Kidney (tissue), 13 donors: ENCODE measurements at regions not wholly inside any gene's neighbourhood (a gene's known extent, or its start where the extent isn't known, plus 50 kb on each side); places are given as distances from the start of the nearest gene placed in this dataset.

ENCODE experiments used
- DNase-seq, 5 donors: peaks; one replicate each; pipeline ENCODE4 v3.0.0-alpha.2; 2013 to 2020
- FAIRE-seq: peaks from 2 replicates; lab custom pipeline; 2012; peaks lifted over from hg19 to GRCh38; lab: Jason Lieb, UNC
- H3K27ac ChIP-seq, 2 donors: one replicate each; pipeline ENCODE4 v1.7.0; 2013; ENCODE audit warnings: low read depth in 2 of 2, low read length in 2 of 2, inconsistent platforms in 1 of 2
- H3K27me3 ChIP-seq: one replicate; pipeline ENCODE4 v1.7.1; 2013; ENCODE audit warnings: low read length, inconsistent platforms; ENCODE audit not compliant: control insufficient read depth, insufficient read depth
- H3K36me3 ChIP-seq, 3 donors: one replicate each; pipeline versions ENCODE4 v1.7.0 to v1.7.1; 2013; ENCODE audit warnings: low read length in 3 of 3, control low read depth in 1 of 3, inconsistent platforms in 1 of 3; ENCODE audit not compliant: insufficient read depth in 3 of 3, control insufficient read depth in 2 of 3
- H3K4me1 ChIP-seq, 3 donors: one replicate each; pipeline versions ENCODE4 v1.7.0 to v1.7.1; 2013; ENCODE audit warnings: low read length in 3 of 3, inconsistent platforms in 1 of 3, low read depth in 1 of 3; ENCODE audit not compliant: control insufficient read depth in 2 of 3, insufficient read depth in 2 of 3
- H3K4me3 ChIP-seq, 3 donors: one replicate each; pipeline versions ENCODE4 v1.7.0 to v1.8.1; 2013; ENCODE audit warnings: low read length in 3 of 3, control low read depth in 1 of 3, inconsistent platforms in 1 of 3
- H3K9ac ChIP-seq, 3 donors: one replicate each; pipeline versions ENCODE4 v1.7.0 to v1.7.1; 2013; ENCODE audit warnings: low read length in 3 of 3, control low read depth in 1 of 3, inconsistent platforms in 1 of 3
- H3K9me3 ChIP-seq, 3 donors: one replicate each; pipeline versions ENCODE4 v1.7.0 to v1.7.1; 2013; ENCODE audit warnings: low read length in 3 of 3, control low read depth in 1 of 3, inconsistent platforms in 1 of 3; ENCODE audit not compliant: control insufficient read depth in 2 of 3, insufficient read depth in 1 of 3
- intact Hi-C: fragments of 100-400 bp; cut with DNase I; formaldehyde crosslinking; loops from one replicate; pipeline ENCODE4 v1.11.1; 2022
- TF ChIP-seq, protein P1 (sequence below): IDR thresholded peaks from 3 replicates; pipeline ENCODE4 v1.5.1; 2012; ENCODE audit warnings: mild to moderate bottlenecking, moderate library complexity, borderline replicate concordance; ENCODE audit not compliant: insufficient read depth; ENCODE audit errors: extremely low read depth
- donor health status: control.
- donor health status: control.
- donor health status: control.
- donor health status: control.
- donor health status: control.
- donor health status: DM: yes; HTN: yes; CAD: no.
- donor health status: Normal renal cell carcinoma (clear cell type).

- TF ChIP-seq, protein P1, sequence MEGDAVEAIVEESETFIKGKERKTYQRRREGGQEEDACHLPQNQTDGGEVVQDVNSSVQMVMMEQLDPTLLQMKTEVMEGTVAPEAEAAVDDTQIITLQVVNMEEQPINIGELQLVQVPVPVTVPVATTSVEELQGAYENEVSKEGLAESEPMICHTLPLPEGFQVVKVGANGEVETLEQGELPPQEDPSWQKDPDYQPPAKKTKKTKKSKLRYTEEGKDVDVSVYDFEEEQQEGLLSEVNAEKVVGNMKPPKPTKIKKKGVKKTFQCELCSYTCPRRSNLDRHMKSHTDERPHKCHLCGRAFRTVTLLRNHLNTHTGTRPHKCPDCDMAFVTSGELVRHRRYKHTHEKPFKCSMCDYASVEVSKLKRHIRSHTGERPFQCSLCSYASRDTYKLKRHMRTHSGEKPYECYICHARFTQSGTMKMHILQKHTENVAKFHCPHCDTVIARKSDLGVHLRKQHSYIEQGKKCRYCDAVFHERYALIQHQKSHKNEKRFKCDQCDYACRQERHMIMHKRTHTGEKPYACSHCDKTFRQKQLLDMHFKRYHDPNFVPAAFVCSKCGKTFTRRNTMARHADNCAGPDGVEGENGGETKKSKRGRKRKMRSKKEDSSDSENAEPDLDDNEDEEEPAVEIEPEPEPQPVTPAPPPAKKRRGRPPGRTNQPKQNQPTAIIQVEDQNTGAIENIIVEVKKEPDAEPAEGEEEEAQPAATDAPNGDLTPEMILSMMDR, result no peak
- no peaks in the 10 kb centered on the region for H3K36me3 ChIP-seq
- H3K4me1 ChIP-seq, result no peaks in the 10 kb centered on the region
- FAIRE-seq, result no peak
- no peak overlapping the region for H3K27ac ChIP-seq
- peaks cover 11% of the 10 kb centered on the region for H3K27me3 ChIP-seq
- peaks cover 0 to 11% (median 0%) of the 10 kb centered on the region in 3 donors for H3K9me3 ChIP-seq
- no peak for DNase-seq
- H3K9ac ChIP-seq, result no peak overlapping the region
- intact Hi-C loops, result no loop called here
- H3K4me3 ChIP-seq, result no peak overlapping the region
Observed at GRCh38 chr5:2193142-2193541, 310.4 kb upstream of the IRX4 start.

GRCh38 chr5:2192496-2192895, 309.8 kb upstream of the IRX4 start:
- FAIRE-seq, result no peak
- H3K4me3 ChIP-seq, result no peak overlapping the region
- intact Hi-C loops, result no loop called here
- no peak overlapping the region for H3K27ac ChIP-seq
- peak in 1 of 5 donors; percentile 54 for DNase-seq
- H3K4me1 ChIP-seq, result no peaks in the 10 kb centered on the region
- H3K27me3 ChIP-seq, result peaks cover 10% of the 10 kb centered on the region
- TF ChIP-seq, protein P1, result no peak
- no peaks in the 10 kb centered on the region for H3K36me3 ChIP-seq
- no peak overlapping the region for H3K9ac ChIP-seq
- H3K9me3 ChIP-seq, result peaks cover 0 to 11% (median 0%) of the 10 kb centered on the region in 3 donors

DNA sequence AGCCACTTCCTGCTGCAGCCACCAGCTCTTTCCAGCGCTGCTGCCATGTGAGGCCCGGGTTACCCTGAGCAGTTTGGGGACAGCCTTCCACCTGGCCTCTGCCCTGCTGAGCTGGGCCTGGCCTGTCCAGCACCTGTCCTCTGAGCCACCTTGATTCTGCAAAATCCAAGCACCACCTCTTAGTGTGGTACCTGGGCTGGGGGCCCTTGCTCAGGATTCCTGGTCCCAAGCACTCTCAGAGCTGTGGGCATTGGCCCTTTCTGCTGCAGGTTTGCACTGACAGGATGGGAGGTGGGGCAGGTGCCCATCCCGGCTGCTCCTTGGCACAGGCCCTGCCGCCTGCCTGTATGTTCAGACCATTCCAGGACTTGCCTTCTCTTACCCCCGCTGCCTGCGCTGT, 309.2 kb upstream of the IRX4 start:
- TF ChIP-seq, protein P1, result no peak
- no peak for FAIRE-seq

DNA sequence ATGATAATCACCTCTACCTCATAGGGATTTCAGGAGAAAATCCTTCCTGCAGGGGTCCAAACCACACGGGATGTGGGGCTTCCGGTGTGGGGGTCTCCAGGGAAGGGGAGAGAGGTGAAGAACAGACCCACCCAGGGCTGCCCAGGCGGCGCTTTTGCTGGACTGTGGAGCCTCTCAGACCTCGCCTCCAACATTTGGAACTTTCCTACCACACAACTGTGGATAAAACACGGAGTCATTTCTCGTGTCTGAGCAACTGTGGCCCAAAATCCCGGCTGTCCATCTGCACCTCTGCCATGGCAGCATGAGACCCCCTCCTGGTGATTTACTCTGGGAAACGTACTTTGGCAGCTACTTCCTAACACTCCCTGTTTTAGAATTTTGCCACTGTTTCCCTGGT, 307.8 kb upstream of the IRX4 start:
- intact Hi-C loops, result no loop called here
- Histone ChIP-seq H3K4me3 (no peak overlapping the region), H3K27ac (no peak overlapping the region), H3K36me3 (no peaks in the 10 kb centered on the region), H3K4me1 (no peaks in the 10 kb centered on the region), H3K9ac (no peak overlapping the region), H3K27me3 (peaks cover 2% of the 10 kb centered on the region), H3K9me3 (peaks cover 0 to 11% (median 0%) of the 10 kb centered on the region in 3 donors)
- peak in 1 of 5 donors; percentile 2 for DNase-seq
- FAIRE-seq, result no peak
- TF ChIP-seq, protein P1, result no peak

More for the DNA sequence above, 309.2 kb upstream of the IRX4 start:
- Histone ChIP-seq H3K4me1 (no peaks in the 10 kb centered on the region), H3K36me3 (no peaks in the 10 kb centered on the region), H3K27ac (no peak overlapping the region), H3K4me3 (no peak overlapping the region), H3K9me3 (peaks cover 0 to 11% (median 0%) of the 10 kb centered on the region in 3 donors), H3K9ac (no peak overlapping the region), H3K27me3 (peaks cover 8% of the 10 kb centered on the region)
- intact Hi-C loops, result no loop called here
- no peak for DNase-seq
